Caki2 (cell line): ENCODE measurements at regions not wholly inside any gene's neighbourhood (a gene's known extent, or its start where the extent isn't known, plus 50 kb on each side); places are given as distances from the start of the nearest gene placed in this dataset.

Experiments used
- DNase-seq: peaks from one replicate; pipeline ENCODE4 v3.0.0-alpha.2; 2015; ENCODE audit warnings: low read depth
- in situ Hi-C: cut with HindIII; loops from 2 replicates; pipeline ENCODE4 v1.10.0; 2016; ENCODE audit warnings: low sequenced_read_pairs, low pct_unique_long_range_greater_than_20kb, mixed read lengths

DNA sequence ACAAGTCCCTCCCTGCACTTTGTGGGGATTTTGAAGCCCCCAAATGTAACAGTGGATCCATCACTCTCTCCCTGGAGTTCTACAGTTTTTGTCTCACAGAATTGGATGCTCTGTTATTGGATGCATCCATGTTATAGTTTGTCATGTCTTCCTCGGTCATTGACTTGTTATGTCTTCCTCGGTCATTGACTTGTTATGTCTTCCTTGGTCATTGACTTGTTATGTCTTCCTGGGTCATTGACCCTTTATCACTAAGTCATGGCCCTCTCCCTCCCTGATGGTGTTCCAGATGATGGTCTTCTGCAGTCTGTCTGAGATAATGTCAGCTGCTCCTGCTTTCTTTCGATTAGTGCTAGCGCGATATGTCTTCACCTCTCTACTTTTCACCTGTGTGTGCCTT lies 981.5 kb downstream of the BRD1 start:
- no peak for DNase-seq
- in situ Hi-C loops, result no loop called here

DNA sequence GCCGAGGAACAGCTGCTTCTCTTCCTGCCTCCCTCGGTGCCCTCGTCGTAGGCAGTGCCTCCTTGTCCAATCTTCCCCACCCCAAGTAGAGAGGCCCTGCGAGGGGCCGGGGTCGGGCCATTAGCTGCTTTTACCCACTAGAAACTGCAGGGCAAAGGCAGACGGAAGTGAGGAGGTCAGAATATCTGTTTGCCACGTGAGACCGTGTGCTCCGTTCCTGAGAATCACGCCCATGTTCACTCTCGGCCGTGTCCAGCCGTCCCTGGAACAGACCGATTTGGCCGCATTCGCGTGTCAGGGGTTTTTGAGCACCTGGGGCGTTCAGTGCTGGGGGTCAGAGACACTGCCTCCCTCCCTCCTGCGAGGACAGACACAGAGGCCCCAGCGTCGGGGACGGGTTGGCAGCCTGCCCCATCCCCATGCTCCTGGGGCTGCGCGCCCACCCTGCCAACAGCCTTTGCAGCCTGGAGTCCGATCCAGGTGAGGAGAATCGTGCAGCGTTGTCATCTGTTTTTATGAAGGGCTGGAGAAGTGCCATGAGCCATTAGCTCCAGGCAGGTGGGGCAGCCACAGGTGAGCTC lies 982.2 kb downstream of the BRD1 start:
- in situ Hi-C loops, result no loop called here
- no peak for DNase-seq

DNA sequence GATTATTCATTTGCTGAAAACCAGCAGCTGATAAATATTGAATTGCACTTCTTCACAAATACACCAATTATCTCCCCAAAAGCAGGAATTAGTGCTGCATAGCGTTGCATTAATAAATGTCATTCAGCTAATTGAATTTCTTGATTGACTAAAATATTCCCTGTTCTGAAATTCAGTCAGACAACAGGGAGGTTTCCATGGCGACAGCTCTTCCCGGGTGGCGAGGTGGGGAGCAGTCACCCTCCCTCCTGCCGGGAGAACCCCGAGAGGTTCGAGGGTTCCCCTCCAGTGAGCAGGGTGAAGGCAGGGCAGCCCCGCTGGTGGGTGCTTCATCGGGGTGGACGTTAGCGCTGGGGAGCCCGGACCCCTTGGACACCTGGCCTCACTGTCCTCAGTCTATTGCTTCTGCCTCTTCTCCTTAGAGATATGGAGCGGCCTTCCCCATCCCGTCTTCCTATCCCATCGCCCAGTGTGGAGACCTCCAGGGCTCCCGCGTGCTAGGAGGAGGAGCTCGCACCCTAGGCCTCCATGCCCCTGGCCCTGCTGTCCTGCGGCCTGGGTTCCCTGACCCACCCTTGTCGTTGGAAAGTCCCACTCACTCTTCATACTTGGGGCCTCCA lies 983.5 kb downstream of the BRD1 start:
- in situ Hi-C loops, result no loop called here
- DNase-seq, result no peak

DNA sequence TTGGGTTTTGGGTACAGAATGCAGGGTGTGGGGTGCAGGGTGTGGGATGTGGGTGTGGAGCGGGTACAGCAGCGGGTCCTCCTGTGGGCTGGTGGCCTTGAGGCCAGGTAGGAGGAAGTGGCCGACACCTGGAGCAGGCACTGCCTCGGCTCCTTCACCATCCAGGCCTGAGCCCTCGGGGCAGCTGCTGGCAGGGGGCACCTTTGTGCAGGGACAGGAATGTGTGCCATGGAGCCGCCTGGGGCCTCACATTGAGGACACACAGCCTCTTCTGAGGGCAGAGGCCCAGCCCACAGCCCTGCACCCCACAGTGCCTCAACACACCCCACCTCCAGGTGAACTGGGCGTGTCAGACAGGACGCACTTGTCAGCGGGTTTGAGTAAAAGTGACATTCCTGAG lies 984.0 kb downstream of the BRD1 start:
- in situ Hi-C loops, result no loop called here
- DNase-seq, result no peak

DNA sequence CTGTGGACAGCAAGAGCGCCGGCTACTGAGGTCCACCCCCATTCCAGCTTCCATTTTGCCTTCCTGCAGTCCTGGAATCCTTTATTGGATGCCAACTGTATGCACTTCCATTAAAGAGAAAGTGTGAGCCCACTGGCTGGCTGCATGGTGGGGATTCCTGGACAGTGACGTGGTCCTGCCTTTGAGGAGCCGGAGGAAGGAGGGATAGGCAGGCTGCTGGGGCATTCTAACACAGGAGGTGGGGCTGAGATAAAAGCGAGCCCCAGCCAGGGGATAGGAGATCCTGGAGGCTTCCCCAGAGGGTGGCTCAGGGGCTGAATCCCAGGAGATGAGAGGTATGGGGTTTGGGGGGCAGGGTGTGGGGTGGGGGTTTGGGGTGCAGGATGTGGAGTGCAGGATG lies 984.7 kb downstream of the BRD1 start:
- DNase-seq, result no peak
- in situ Hi-C loops, result no loop called here

DNA sequence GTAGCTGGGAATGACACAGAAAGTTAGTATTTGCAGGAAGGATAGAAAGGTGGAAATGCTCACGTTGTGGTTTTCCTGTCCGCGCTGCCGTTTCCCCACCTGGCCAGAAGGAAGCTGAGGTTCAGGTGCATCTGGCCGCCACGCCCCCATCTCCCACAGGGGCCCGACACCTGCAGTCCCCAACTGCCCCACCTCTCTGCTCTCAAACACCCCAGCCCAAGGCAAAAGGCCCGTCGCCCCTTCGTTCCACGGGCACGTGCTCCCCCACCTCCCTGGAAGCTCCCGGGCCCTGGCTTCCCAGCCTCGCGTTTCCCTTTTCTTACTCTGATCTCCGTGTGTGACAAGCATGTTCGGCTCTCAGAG lies 985.1 kb downstream of the BRD1 start:
- no peak for DNase-seq
- in situ Hi-C loops, result no loop called here

DNA sequence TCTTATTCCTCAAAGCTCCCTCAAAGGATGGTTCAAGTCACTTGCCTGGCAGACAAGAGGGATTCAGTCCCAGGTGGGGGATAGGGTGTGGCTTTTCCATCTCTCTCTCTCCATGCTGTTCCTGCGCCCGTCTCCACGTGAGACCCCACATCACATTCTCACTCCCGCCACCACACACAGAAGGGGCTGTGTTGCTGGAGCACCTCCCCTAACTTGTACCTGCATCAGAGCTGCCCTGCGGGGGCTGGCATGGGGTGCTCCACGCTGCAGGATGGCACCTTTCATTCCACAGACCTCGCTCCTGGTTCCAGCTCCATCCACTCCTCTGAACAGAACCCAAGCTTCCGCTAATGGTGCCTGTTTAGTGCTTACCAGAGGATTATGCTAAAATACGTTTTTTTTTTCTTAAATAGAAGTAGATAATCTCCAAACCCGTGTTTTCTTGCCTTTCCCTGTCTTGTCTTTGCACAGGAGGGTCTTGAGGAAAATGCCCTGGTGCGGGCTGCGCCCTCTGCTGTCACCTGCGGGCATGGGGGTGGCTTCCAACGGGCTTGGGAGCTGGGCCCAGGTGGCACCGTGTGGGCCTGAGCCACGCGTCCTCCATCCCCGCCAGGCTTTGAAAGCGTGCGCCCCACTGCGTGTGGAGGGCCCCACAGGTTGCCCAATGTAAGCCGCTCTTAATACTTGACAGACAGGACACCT lies 985.6 kb downstream of the BRD1 start:
- in situ Hi-C loops, result no loop called here
- no peak for DNase-seq

DNA sequence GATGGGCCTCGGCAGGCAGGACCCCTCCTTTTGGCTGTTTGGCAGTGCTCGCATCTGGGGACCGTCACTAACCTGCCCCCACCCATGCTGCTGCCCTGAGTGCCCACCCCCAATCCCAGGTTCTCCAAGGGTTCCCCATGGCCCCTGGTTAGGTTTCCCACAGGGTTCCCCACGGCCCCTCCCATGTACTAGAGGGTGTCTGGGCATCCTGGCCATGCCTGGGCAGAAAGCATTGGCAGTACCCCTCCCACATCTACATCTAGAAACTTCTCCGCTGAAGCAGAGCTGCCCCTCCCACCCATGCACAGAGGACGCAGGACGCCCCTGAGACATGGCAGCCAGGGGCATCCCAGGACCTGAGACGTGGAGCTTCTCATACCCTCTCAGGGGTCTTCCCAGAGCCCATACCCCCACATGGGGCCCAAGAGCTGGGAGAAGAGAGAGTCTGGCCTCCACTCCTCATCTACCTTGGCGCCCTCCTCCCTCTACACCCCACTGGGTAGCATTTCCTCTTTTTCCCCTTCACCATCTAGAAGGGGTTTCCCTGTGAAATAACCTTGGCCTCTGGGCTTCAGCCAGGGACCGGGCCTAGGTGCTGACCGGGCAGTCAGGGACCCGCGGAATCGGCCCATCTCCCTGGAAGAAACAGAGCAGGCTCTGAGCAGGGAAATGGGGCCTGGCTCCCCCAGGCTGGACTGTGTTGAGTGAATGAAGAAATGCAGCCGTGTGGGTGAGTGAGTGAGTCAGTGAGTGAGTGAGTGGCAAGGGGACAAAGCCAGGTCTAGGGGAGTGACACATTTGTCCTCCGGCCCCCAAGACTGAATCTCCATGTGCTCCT lies 987.3 kb downstream of the BRD1 start:
- in situ Hi-C loops, result no loop called here
- DNase-seq, result no peak

DNA sequence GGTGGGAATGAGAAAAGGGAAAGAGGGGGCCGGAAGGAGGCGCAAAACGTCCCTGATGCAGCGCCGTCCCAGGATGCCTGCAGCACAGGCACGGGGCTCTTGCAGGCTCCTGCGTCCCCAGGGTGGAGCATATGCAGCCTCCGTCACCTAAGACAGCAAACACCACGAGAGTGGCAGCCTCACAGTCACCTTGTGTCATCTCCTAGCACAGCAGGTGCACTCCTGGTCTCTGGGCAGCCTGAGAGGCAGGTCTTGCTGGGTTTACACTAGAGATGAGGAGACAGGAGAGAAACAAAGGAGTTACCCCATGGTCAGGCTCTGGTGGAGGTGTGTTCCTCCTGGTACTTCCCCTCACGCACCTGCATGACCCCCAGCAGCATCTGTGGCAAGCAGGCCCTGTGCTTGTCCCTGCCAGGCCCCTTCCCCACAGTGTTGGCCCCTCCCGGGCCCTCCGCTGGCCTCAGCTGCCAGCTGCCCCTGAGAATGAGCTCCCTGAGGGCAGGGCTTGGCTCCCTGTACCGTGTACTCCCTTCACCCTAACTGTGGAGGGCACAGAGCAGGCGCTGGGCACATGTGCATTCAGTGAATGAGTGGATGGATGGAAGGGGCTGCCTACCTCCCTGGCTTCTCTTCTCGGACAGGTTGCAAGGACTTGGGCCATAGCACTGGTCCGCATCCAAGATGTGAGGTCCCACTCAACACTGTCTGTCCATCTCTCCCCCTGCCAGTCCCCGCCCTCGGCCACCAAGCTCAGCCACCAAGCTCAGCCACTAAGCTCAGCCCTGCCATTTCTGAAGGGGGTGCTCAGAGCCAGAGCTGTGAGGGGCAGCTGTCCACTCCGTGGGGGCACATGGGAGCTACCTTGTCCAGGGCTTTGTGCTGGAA lies 988.6 kb downstream of the BRD1 start:
- no peak for DNase-seq
- in situ Hi-C loops, result no loop called here

DNA sequence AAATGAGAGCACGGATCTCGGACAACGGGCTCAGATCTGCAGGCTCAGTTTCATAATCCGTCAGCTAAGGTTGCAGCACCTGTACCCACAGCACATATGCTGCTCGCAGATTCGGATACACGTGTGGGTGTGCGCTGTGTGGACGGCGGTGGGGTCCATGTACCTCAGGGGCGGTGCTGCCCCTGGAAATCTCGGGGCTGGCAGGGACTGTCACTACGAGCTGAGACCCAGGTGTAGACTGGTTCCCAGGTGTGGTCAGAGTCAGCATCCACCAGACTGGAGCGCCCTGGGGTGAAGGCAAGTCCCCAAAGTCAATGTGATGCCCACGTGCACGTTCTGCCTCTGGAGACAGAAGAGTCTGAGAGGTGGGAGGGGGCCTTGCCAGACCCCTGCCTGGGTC lies 989.3 kb downstream of the BRD1 start:
- no peak for DNase-seq
- in situ Hi-C loops, result no loop called here

DNA sequence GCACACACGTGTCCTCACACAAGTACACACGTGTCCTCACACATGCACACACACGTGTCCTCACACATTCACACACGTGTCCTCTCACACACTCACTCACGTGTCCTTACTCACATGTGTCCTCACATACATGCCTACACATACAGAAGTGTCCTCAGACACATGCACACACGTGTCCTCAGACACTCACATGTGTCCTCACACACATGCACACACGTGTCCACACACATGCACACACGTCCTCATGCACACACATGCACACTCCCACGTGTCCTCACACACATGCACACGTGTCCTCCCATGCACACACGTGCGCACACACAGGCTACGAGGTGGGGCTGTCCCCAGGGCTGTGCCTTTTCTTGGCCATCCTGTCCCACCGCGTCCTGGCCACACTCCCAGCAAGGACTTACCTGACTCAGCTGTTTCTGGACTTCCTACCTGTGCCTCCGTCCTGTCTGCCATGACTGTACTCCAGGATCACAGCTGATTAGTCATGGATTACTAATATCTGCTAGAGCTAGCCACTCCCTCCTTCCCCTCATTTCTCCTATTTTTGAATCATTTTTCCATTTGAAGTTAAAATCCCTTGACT lies 990.2 kb downstream of the BRD1 start:
- in situ Hi-C loops, result no loop called here

DNA sequence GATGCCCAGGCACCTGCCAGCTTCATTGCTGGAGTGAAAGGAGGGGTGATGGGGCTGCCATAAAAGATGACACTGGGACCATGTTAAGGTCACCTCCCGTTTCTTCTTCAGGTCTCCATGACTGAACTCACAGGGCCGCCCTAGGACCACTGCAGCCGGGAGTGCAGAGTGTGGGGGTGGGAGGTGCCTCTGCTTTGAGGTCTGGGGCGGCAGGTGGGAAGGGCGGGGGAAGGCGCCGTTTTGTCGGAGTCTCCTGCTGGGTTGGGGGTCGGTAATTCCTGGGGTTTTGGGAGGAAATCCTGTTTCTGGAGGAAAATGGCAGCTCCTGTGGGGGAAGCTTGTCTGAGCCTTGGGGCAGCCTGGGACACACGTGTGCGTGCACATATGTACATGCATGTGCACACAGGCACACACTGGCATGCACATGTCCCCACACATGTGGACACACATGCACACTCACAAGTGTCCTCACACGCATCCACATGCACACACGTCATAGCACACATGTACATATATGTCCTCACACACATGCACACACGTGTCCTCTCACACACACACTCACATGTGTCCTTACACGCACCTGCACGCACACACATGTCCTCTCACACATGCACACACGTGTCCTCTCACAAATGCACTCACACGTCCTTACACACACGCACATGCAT lies 990.9 kb downstream of the BRD1 start:
- in situ Hi-C loops, result no loop called here
- DNase-seq, result no peak

More for the DNA sequence above, 990.2 kb downstream of the BRD1 start:
- peak; percentile 9 for DNase-seq

DNA sequence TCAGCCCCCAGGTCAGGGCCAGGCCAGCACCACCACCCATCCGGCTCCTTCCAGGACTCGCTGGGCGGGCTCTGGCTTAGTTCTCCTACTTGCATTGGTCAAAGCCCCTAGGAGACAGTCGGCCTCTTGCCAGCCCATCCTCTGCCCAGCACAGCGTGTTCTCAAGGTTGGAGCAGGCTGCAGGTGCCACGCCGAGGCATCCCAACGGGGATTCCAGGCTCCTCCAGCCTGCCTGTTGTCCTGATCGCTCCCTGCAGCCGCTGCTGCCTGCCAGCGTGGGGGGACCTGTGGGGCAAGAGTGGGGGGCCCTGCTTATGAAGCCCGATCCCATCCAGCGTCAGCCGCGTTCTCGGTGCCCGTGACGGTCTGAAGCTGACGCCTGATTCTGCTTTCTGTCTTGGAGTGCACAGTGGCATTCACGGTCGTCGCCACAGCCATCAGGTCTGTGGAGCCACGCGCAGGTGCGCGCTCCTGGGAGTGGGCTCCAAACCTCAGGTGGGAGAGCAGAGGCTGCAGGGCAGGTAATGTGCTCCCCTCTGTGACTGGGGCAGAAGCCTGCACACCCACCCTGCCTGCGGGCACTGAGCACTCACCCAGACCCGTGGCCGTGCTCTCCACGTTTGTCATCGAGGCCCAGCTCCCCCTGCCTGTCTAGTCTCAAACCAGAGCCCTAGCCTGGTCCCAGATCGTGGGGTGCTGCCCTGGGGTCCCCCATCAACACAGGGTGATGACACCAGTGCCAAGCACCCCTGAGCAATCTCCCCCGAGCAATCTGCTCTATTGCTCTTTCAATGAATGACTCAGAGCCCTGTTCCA lies 991.6 kb downstream of the BRD1 start:
- in situ Hi-C loops, result no loop called here

DNA sequence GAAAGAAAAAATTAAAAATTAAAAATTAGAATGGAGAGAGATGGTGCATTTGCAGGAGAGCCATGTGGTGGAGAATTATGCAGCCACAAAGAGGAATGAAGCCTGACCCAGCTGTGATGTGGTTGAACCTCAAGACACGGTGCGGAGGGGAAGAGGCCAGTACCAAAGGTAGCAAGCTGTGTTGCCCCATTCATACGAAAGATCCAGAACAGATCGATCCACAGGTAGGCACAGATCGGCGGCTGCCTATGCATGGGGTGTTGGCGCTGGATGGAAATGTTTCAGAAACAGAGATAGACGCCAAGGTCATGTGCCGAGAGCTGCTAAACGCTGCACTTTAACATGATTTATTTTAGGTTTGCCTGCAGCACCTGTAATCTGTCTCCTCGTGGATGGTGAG lies 992.3 kb downstream of the BRD1 start:
- in situ Hi-C loops, result no loop called here

More for the DNA sequence above, 991.6 kb downstream of the BRD1 start:
- DNase-seq, result no peak

DNA sequence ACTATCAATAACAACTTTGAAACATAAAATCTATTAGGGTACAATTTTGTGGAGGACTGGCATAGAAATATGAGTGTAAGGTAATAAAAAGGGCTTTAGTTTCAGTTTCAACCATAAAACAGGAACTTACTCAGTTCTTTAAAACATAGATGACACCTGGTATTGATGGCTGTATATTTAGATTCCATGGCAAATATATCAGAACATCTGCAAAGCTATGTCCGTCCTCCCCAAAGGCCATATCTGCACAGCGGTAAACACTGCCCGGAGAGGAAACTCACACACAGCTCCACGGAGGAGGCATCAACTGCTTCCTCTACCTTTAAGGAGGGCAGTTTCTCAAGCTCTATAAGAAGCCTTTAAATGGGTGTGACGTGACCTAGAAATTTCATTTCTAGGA lies 993.3 kb downstream of the BRD1 start:
- DNase-seq, result no peak
- in situ Hi-C loops, result no loop called here

More for the DNA sequence above, 992.3 kb downstream of the BRD1 start:
- DNase-seq, result no peak

DNA sequence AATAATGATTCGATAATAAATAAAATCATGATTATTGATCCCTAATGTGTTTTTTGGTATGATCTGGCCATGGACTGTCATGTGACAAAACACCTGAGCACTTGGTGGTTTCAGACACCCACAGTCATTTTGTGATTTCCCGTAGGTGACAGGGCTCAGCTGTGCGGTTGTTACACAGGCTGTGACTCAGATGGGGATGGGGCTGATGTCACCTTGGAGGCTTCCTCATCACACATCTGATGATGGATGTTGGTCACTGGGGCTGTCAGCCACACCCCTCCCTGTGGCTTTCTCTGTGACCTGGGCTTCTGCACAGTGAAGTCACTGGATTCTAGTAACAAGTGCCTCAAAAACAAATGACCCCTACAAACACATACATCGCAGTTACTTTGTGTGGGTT lies 995.1 kb downstream of the BRD1 start:
- in situ Hi-C loops, result no loop called here
- DNase-seq, result no peak

DNA sequence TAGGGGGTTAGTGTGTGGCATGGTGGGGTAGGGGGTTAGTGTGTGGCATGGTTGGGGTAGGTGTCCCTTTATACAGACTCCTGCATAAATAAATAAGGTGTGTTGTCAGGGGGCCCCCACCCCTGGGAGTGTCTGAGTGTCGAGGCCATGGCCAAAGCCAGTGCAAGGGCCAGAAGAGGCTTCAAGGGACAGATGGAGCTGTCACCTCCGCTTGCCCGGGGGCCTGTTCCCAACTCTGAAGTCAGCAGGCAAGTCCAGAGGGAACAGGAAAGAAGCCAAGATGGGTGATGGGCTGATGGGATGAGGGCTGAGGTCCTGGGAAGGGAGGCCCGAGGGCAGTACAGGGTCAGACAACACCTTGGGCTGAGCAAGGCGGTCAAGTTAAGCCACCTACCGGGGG lies 997.8 kb downstream of the BRD1 start:
- in situ Hi-C loops, result no loop called here
- DNase-seq, result no peak
